ENCODE measurements at regions not wholly inside any gene's neighbourhood (a gene's known extent, or its start where the extent isn't known, plus 50 kb on each side); places are given as distances from the start of the nearest gene placed in this dataset.

- TF ChIP-seq CTCF (IDR thresholded peaks at IDR 0.05) (no peak), POLR2AphosphoS5 (IDR thresholded peaks at IDR 0.05) (no peak), POLR2A (IDR thresholded peaks at IDR 0.05) (no peak)
These were observed 279.2 kb upstream of the THSD7B start for GRCh38 chr2:136486115-136486514.

Data from breast epithelium (tissue), 3 donors.